Stimulated activated CD4-positive, alpha-beta T cell treated with anti-CD3 and anti-CD28 coated beads, Interleukin-15, amount 100 ng/mL, for 48 hours (primary cell): ENCODE measurements at regions not wholly inside any gene's neighbourhood (a gene's known extent, or its start where the extent isn't known, plus 50 kb on each side); places are given as distances from the start of the nearest gene placed in this dataset.

Source experiments
- DNase-seq, 2 donors: peaks; one replicate each; pipeline ENCODE4 v3.0.0-alpha.2; 2020; ENCODE audit warnings: low read depth in 2 of 2

- no peak for DNase-seq
Observed at GRCh38 chr11:28483072-28483867, 375.1 kb downstream of the METTL15 start.

GRCh38 chr11:28482666-28483065, 374.5 kb downstream of the METTL15 start:
- no peak for DNase-seq

GRCh38 chr11:28481616-28482480, 373.7 kb downstream of the METTL15 start:
- no peak for DNase-seq

GRCh38 chr11:28480406-28480805, 372.2 kb downstream of the METTL15 start:
- DNase-seq, result no peak

GRCh38 chr11:28476864-28477263, 368.7 kb downstream of the METTL15 start:
- DNase-seq, result no peak

GRCh38 chr11:28476049-28476448, 367.9 kb downstream of the METTL15 start:
- no peak for DNase-seq

GRCh38 chr11:28472904-28473303, 364.7 kb downstream of the METTL15 start:
- no peak for DNase-seq

- no peak for DNase-seq
Observed at GRCh38 chr11:28471537-28471936, 363.3 kb downstream of the METTL15 start.

- no peak for DNase-seq
Observed at GRCh38 chr11:28470180-28470579, 362.0 kb downstream of the METTL15 start.

GRCh38 chr11:28466506-28466905, 358.3 kb downstream of the METTL15 start:
- no peak for DNase-seq

- DNase-seq, result no peak
Observed at GRCh38 chr11:28464252-28464867, 356.2 kb downstream of the METTL15 start.

GRCh38 chr11:28463826-28464225, 355.6 kb downstream of the METTL15 start:
- no peak for DNase-seq

GRCh38 chr11:28461846-28462245, 353.7 kb downstream of the METTL15 start:
- DNase-seq, result no peak

GRCh38 chr11:28461338-28461737, 353.1 kb downstream of the METTL15 start:
- DNase-seq, result no peak

- no peak for DNase-seq
Observed at GRCh38 chr11:28460348-28460747, 352.2 kb downstream of the METTL15 start.

GRCh38 chr11:28459912-28460311, 351.7 kb downstream of the METTL15 start:
- DNase-seq, result no peak

- no peak for DNase-seq
Observed at GRCh38 chr11:28457481-28458065, 349.4 kb downstream of the METTL15 start.

GRCh38 chr11:28448186-28448585, 340.0 kb downstream of the METTL15 start:
- no peak for DNase-seq

- DNase-seq, result no peak
Observed at GRCh38 chr11:28447226-28447625, 339.0 kb downstream of the METTL15 start.

GRCh38 chr11:28442131-28442530, 333.9 kb downstream of the METTL15 start:
- no peak for DNase-seq

- no peak for DNase-seq
Observed at GRCh38 chr11:28439403-28439802, 331.2 kb downstream of the METTL15 start.

GRCh38 chr11:28420099-28420498, 311.9 kb downstream of the METTL15 start:
- no peak for DNase-seq
